GM10266 (cell line): ENCODE measurements at regions not wholly inside any gene's neighbourhood (a gene's known extent, or its start where the extent isn't known, plus 50 kb on each side); places are given as distances from the start of the nearest gene placed in this dataset.

Source experiments
- DNase-seq: peaks from one replicate; pipeline ENCODE4 v3.0.0; 2012; ENCODE audit errors: extremely low spot score
- TF ChIP-seq, protein P1 (sequence below): IDR thresholded peaks from 2 replicates; pipeline ENCODE4 v1.5.1; 2012; ENCODE audit warnings: mild to moderate bottlenecking, low read depth; ENCODE audit not compliant: control insufficient read depth, insufficient read depth; ENCODE audit errors: missing control alignments

DNA sequence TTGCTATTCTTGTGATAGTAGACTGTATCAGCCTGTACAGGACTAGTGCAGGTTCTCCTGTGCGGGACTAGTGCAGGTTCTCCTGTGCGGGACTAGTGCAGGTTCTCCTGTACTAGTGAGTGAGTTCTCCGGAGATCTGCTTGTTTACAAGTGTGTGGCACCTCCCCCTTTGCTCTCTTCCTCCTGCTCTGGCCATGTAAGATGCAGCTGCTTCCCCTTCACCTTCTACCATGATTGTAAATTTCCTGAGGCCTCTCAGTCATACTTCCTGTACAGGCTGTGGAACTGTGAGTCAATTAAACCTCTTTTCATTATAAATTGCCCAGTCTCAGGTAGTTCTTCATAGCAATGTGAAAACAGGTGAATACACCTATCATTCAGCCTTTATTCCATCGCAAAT, 289.6 kb downstream of the TEX29 start:
- DNase-seq: no peak

DNA sequence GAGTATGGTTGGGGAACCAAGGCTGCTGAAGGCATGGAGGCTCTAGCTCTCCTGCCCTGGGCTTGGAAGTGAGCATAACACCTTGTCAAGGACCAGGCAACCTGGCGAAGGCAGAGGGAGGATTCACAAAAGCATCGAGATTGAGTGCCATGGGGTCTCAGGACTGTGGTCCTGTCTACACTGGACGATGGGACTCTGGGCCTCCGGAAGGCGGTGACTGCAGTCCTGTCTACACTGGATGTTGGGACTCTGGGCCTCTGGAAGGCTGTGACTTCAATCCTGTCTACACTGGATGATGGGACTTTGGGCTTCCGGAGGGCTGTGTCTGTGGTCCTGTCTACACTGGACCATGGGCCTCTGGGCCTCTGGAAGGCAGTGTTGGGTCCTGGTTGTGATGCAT, 290.4 kb downstream of the TEX29 start:
- TF ChIP-seq, protein P1, sequence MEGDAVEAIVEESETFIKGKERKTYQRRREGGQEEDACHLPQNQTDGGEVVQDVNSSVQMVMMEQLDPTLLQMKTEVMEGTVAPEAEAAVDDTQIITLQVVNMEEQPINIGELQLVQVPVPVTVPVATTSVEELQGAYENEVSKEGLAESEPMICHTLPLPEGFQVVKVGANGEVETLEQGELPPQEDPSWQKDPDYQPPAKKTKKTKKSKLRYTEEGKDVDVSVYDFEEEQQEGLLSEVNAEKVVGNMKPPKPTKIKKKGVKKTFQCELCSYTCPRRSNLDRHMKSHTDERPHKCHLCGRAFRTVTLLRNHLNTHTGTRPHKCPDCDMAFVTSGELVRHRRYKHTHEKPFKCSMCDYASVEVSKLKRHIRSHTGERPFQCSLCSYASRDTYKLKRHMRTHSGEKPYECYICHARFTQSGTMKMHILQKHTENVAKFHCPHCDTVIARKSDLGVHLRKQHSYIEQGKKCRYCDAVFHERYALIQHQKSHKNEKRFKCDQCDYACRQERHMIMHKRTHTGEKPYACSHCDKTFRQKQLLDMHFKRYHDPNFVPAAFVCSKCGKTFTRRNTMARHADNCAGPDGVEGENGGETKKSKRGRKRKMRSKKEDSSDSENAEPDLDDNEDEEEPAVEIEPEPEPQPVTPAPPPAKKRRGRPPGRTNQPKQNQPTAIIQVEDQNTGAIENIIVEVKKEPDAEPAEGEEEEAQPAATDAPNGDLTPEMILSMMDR: no peak
- DNase-seq: no peak

More for the DNA sequence above, 289.6 kb downstream of the TEX29 start:
- TF ChIP-seq, protein P1: no peak

DNA sequence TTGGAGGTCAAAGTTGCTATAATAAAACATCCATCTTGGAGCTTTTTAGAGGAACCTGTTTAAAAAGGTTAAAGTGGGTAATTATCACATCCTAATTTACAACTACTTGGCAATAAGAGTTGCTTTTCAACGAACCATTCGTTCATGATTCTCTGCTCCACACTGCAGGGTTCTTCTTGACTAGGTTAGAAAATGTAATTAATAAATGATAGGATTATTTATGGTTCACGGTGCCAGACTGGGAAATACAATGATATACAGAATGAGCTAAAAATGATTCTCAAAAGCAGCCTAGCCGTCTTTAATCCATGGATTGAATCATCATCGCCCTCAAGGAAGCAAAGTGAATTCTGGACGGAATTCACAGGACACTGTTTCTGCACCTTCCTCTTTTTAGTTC, 291.2 kb downstream of the TEX29 start:
- DNase-seq: no peak
- TF ChIP-seq, protein P1: no peak

DNA sequence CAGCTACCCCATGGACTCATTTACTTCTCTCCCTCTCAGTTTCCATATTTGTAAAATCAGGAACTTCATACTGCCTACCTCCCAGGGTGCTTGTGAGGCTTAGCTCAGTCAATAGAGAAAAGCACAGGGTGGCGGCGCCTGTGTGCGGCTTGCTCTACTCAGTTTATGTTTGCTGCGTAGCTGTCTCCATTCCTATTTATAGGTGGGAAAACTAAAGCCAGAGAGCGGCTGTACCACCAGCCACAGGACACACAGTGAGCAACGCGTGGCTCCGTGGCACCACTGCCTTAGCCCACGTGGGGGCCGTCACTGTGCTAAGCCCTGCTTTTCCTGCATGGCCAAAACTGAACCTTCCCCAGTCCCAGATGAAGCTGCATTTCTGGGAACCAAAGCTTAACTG, 292.4 kb downstream of the TEX29 start:
- TF ChIP-seq, protein P1: no peak
- no peak for DNase-seq

DNA sequence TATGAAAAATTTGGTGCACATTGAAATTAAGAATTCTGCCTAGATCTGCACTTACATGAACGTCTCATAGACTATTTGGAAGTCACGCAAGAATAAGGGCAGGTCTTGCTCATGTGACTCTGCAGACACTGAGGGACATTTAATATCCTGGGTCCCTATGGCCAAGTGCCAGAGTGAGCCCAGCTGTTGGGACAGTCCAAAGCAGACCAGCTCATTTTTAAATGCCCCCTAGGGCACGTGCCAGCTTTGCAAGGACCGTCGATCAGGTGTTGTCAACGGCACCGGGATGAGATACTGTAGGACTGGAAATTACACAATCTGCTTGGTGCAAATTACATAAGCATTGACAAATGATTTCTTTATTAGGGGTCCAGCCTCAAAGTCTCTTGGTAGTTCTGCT, 293.6 kb downstream of the TEX29 start:
- TF ChIP-seq, protein P1: no peak
- no peak for DNase-seq

DNA sequence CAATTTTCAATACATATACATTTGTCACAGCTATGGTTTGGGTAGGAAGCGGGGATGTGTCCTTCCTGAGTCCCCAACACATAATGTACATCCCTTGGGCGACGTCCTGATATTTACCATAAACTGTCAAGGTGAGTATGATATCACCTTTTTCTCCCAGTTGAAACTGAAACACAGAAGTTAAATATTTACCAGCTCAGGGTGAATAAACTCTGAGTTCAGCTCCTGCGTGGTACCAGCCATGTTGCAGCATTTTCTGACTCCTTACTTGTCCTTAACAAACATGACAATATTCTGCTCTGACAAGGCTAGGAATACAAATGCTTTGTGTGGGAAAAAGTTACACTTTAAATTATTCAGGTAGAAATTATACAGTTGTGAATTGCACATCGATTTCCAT, 294.2 kb downstream of the TEX29 start:
- TF ChIP-seq, protein P1: no peak
- no peak for DNase-seq

DNA sequence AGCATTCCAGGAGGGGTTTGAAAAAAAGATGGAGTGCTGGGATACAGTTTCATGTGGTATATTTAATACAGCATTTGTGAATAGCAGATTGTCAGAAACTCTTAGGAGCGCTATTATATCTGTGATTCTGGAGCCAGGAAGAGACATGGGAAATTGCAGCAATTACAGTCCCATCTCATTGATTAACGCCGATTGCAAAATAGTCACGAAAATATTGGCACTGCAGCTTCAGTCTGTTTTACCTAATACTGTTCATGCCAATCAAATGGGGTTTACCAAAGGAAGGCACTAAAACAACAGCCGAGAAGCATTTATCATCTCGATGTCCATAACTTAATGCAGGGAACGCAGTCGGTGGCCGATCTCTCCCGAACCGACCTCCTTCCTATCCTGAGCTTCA, 295.8 kb downstream of the TEX29 start:
- no peak for DNase-seq
- TF ChIP-seq, protein P1: no peak
